ENCODE measurements at regions not wholly inside any gene's neighbourhood (a gene's known extent, or its start where the extent isn't known, plus 50 kb on each side); places are given as distances from the start of the nearest gene placed in this dataset.

- TF ChIP-seq CTCF (IDR thresholded peaks at IDR 0.05; ENCODE audit: poor library complexity) = no peak
- no peak for TF ChIP-seq EZH2 (IDR thresholded peaks at IDR 0.05; ENCODE audit: borderline replicate concordance)
Measured at GRCh38 chr4:141411936-141412335, 191.2 kb downstream of the ZNF330 start.
